Right lobe of liver (tissue), 6 donors: ENCODE measurements at regions not wholly inside any gene's neighbourhood (a gene's known extent, or its start where the extent isn't known, plus 50 kb on each side); places are given as distances from the start of the nearest gene placed in this dataset.
A peak's percentile ranks its signal among the peaks of the same experiment; 100 is the strongest.

ENCODE experiments used
- ATAC-seq, 4 donors: fragments of 200-7000 bp; cut with Tn5 transposase; one replicate each; pipeline ENCODE4 v1.9.1; 2020; ENCODE audit warnings: mild to moderate bottlenecking in 4 of 4, moderate library complexity in 4 of 4
- DNase-seq, 3 donors: peaks; one replicate each; pipeline ENCODE4 v3.0.0-alpha.2; 2020
- H3K27ac ChIP-seq, 3 donors: fragments of 200-600 bp; one replicate each; pipeline ENCODE4 v1.8.0; 2022
- H3K27me3 ChIP-seq, 2 donors: fragments of 200-600 bp; one replicate each; pipeline ENCODE4 v1.8.0; 2022
- H3K36me3 ChIP-seq, 4 donors: fragments of 200-600 bp; sonication (generic) in 1 of 4; one replicate each; pipeline versions ENCODE4 v1.5.1 to v1.8.0; 2017 to 2022; ENCODE audit warnings: control low read depth in 1 of 4
- H3K4me1 ChIP-seq, 4 donors: fragments of 200-600 bp; sonication (generic) in 1 of 4; one replicate each; pipeline versions ENCODE4 v1.5.1 to v1.8.0; 2017 to 2022; ENCODE audit warnings: control low read depth in 1 of 4
- H3K4me3 ChIP-seq, 3 donors: fragments of 200-600 bp; one replicate each; pipeline ENCODE4 v1.8.0; 2022
- H3K9me3 ChIP-seq, 4 donors: fragments of 200-600 bp; sonication (generic) in 1 of 4; one replicate each; pipeline versions ENCODE4 v1.5.1 to v1.8.0; 2017 to 2022; ENCODE audit warnings: control low read depth in 1 of 4
- CTCF ChIP-seq, 4 donors: fragments of 200-600 bp in 3 of 4; fragments of 450-650 bp in 1 of 4; IDR thresholded peaks; one replicate each; pipeline versions ENCODE4 v1.5.1 to v1.8.0; 2016 to 2022; ENCODE audit warnings: antibody characterized with exemption in 4 of 4, mild to moderate bottlenecking in 2 of 4
- POLR2A ChIP-seq: fragments of 450-650 bp; IDR thresholded peaks from one replicate; pipeline ENCODE4 v1.6.1; 2017; ENCODE audit warnings: antibody characterized with exemption, mild to moderate bottlenecking
- WGBS: methylation state at CpG from one replicate; pipeline ENCODE4 v1.1.6; 2018; ENCODE audit warnings: low coverage, low lambda C conversion rate; ENCODE audit not compliant: insufficient coverage; ENCODE audit errors: missing lambda C conversion rate; 5-methylcytosine and 5-hydroxymethylcytosine counted together
- intact Hi-C, 2 donors: fragments of 100-400 bp; cut with DNase I; formaldehyde crosslinking; loops; one replicate each; pipeline versions ENCODE4 v1.11.2 to v1.14.1; 2022
- donor health status: DM: no; HTN: yes; CAD: no.
- donor health status: DM: no; HTN: no; CAD: no.
- donor health status: DM: no; HTN: no; CAD: no.
- donor health status: DM: no; HTN: yes; CAD: no.
- donor health status: DM: no; HTN: yes; CAD: no.

DNA sequence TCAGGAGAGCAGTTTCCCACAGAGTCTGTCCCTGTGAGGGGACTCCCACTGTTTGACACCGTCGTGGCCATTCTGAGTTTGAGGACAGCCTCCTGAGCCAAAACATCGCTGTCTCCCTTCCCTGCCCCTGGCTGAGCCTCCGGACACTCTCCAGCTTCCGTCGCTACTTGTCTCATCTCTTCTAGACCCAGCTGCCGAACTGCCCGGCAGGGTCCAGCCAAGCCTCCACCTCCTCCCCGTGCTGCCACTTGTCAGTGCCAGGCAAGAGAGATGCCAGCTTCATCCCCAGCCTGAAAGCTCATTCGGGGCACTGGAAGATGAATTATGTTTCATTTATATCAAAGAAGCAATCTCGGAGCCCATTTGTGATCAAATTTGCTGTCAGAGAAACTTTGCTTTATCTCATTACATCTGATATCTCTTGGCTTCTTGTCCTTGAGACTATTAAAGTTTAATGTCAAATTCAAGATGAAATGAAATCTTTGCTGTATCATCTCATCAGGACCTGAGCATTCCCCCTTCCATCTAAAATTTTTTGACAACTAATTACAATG lies 283.9 kb downstream of the BUD13 start:
- Histone ChIP-seq H3K36me3 (no peaks in the 10 kb centered on the region), H3K27me3 (no peaks in the 10 kb centered on the region), H3K4me3 (no peak overlapping the region), H3K9me3 (no peaks in the 10 kb centered on the region), H3K4me1 (no peaks in the 10 kb centered on the region), H3K27ac (no peak overlapping the region)
- ATAC-seq (no peak), DNase-seq (no peak)
- TF ChIP-seq CTCF (IDR thresholded peaks at IDR 0.05) = no peak
- no peak for TF ChIP-seq POLR2A
- WGBS = 43% methylated on average over 8 of the region's 11 CpGs
- intact Hi-C loops = no loop called here

DNA sequence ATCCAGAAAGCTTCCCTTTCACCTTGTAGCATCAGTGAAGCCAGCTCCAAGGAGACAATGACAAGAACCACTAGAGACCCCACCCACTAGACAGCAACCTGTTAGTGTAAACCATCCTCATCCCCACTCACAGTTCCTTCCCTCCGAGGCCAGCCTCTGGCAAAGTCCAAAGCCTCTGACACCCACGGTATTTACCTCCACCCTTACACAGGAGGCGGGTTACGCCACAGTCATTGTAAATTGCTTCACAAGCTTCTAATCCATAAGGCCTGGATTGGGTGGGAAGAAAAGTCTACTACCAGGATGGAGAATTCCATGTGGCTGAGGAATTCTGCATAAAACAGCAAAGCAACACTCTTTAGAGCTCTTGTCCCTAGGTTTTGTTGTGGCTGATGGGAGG lies 287.4 kb downstream of the BUD13 start:
- Histone ChIP-seq H3K36me3 (no peaks in the 10 kb centered on the region), H3K27ac (no peak overlapping the region), H3K27me3 (no peaks in the 10 kb centered on the region), H3K9me3 (no peaks in the 10 kb centered on the region), H3K4me1 (no peaks in the 10 kb centered on the region), H3K4me3 (no peak overlapping the region)
- TF ChIP-seq POLR2A = no peak
- no peak for TF ChIP-seq CTCF (IDR thresholded peaks at IDR 0.05)
- WGBS = 56% methylated on average over 3 of the region's 4 CpGs
- no peak for DNase-seq
- intact Hi-C loops = no loop called here
- peak in 3 of 4 donors; percentile 18 to 72 (median 57) for ATAC-seq

GRCh38 chr11:116482716-116483115 lies 290.1 kb downstream of the BUD13 start:
- H3K4me1 ChIP-seq = no peaks in the 10 kb centered on the region
- no peak for TF ChIP-seq CTCF (IDR thresholded peaks at IDR 0.05)
- no peak for TF ChIP-seq POLR2A
- H3K4me3 ChIP-seq = no peak overlapping the region
- H3K36me3 ChIP-seq = no peaks in the 10 kb centered on the region
- 33% methylated on average over 1 of the region's 4 CpGs for WGBS
- ATAC-seq = no peak
- no peak for DNase-seq
- H3K9me3 ChIP-seq = no peaks in the 10 kb centered on the region
- intact Hi-C loops = no loop called here
- H3K27ac ChIP-seq = no peak overlapping the region
- H3K27me3 ChIP-seq = no peaks in the 10 kb centered on the region

- no peak for DNase-seq
- no peak for ATAC-seq
- no peak overlapping the region for H3K27ac ChIP-seq
- H3K9me3 ChIP-seq = no peaks in the 10 kb centered on the region
- H3K27me3 ChIP-seq = no peaks in the 10 kb centered on the region
- H3K4me1 ChIP-seq = no peaks in the 10 kb centered on the region
- intact Hi-C loops = no loop called here
- WGBS = 58% methylated on average over 3 of the region's 3 CpGs
- H3K4me3 ChIP-seq = no peak overlapping the region
- no peaks in the 10 kb centered on the region for H3K36me3 ChIP-seq
- TF ChIP-seq POLR2A (no peak), CTCF (IDR thresholded peaks at IDR 0.05) (no peak)
Measured at GRCh38 chr11:116481126-116481675, 291.6 kb downstream of the BUD13 start.
